GM12878 (cell line): ENCODE measurements at regions not wholly inside any gene's neighbourhood (a gene's known extent, or its start where the extent isn't known, plus 50 kb on each side); places are given as distances from the start of the nearest gene placed in this dataset.

Experiments
- ATAC-seq: fragments of 200-7000 bp; cut with Tn5 transposase; 3 replicates; pipeline ENCODE4 v1.9.1; 2020; ENCODE audit warnings: mild to moderate bottlenecking, moderate library complexity
- BruUV-seq: library from RNA; stranded (reverse); fragments of 400-500 nt; replicated peaks from 2 replicates; lab custom pipeline; 2021; lab: Mats Ljungman, UMichigan
- CTCF ChIA-PET: fragments of 300-600 bp; sonication (Branson Sonifier 250); formaldehyde crosslinking; extraction: SDS; loops from one replicate; lab custom pipeline; 2021; ENCODE audit warnings: inconsistent platforms; lab: Yijun Ruan, JAX
- POLR2A ChIA-PET: fragments of 350-600 bp; formaldehyde crosslinking; extraction: SDS; loops from one replicate; lab custom pipeline; 2021; ENCODE audit warnings: inconsistent platforms; lab: Charles Lee
- RAD21 ChIA-PET: fragments of 300-600 bp; sonication (Branson Sonifier 250); formaldehyde crosslinking; loops from one replicate; lab custom pipeline; 2023; ENCODE audit warnings: antibody characterized with exemption; ENCODE audit not compliant: unreplicated experiment; lab: Charles Lee
- SMC1A ChIA-PET: fragments of 300-600 bp; sonication (Branson Sonifier 250); formaldehyde crosslinking; loops from one replicate; lab custom pipeline; 2023; ENCODE audit not compliant: unreplicated experiment, uncharacterized antibody; lab: Charles Lee
- DNase-seq: peaks from one replicate; pipeline ENCODE4 v3.0.0-alpha.2; 2011; ENCODE audit warnings: low read depth, low spot score
- FAIRE-seq: peaks from 3 replicates; lab custom pipeline; 2011; peaks lifted over from hg19 to GRCh38; lab: Jason Lieb, UNC
- H2AFZ ChIP-seq: 2 replicates; pipeline ENCODE4 v1.6.0; 2011; ENCODE audit warnings: low read depth, low read length, control low read depth; ENCODE audit not compliant: control insufficient read depth
- H3K27ac ChIP-seq: 2 replicates; pipeline ENCODE4 v1.5.1; 2011; ENCODE audit warnings: control low read depth; ENCODE audit not compliant: control insufficient read depth, insufficient read depth
- H3K27me3 ChIP-seq, 2 experiments: replicated peaks in 1 of 2; 2 replicates each; pipeline versions ENCODE4 v1.6.0 to v1.6.1; 2011; ENCODE audit warnings: low read length in 1 of 2; ENCODE audit not compliant: control insufficient read depth in 2 of 2, insufficient read depth in 2 of 2
- H3K36me3 ChIP-seq, 2 experiments: 2 replicates each; pipeline ENCODE4 v1.5.1; 2011; ENCODE audit warnings: low read length in 1 of 2; ENCODE audit not compliant: control insufficient read depth in 2 of 2, insufficient read depth in 2 of 2
- H3K4me1 ChIP-seq: 2 replicates; pipeline ENCODE4 v1.6.1; 2011; ENCODE audit warnings: mild to moderate bottlenecking, low read length, moderate library complexity, mixed read lengths; ENCODE audit not compliant: control insufficient read depth, insufficient read depth
- H3K4me2 ChIP-seq: 2 replicates; pipeline ENCODE4 v1.6.0; 2011; ENCODE audit warnings: control low read depth; ENCODE audit not compliant: control insufficient read depth, insufficient read depth
- H3K4me3 ChIP-seq: fragments of 200-600 bp; sonication (generic); 2 replicates; pipeline ENCODE4 v1.5.1; 2016
- H3K79me2 ChIP-seq: 2 replicates; pipeline ENCODE4 v1.6.0; 2011; ENCODE audit warnings: low read length; ENCODE audit not compliant: control insufficient read depth, insufficient read depth
- H3K9ac ChIP-seq: 2 replicates; pipeline ENCODE4 v1.8.0; 2011; ENCODE audit warnings: low read length, control low read depth, mixed read lengths; ENCODE audit not compliant: control insufficient read depth, insufficient read depth
- H3K9me3 ChIP-seq: replicated peaks from 3 replicates; pipeline ENCODE4 v1.5.1; 2011; ENCODE audit warnings: mild to moderate bottlenecking, low read length; ENCODE audit not compliant: control insufficient read depth, insufficient read depth
- H4K20me1 ChIP-seq: 2 replicates; pipeline ENCODE4 v1.6.0; 2011; ENCODE audit not compliant: control insufficient read depth, insufficient read depth
- CEBPB ChIP-seq, 2 experiments: fragments of 150-350 bp in 1 of 2; IDR thresholded peaks; 2 replicates each; pipeline ENCODE4 v1.6.1; 2012 to 2014; ENCODE audit warnings: low read depth in 2 of 2, low read length in 2 of 2, borderline replicate concordance in 1 of 2, inconsistent platforms in 1 of 2
- HSF1 ChIP-seq: fragments of 150-350 bp; IDR thresholded peaks from 2 replicates; pipeline ENCODE4 v1.6.1; 2014; ENCODE audit warnings: mild to moderate bottlenecking, low read depth, low read length
- IRF4 ChIP-seq: IDR thresholded peaks from 2 replicates; pipeline ENCODE4 v1.6.1; 2011; ENCODE audit warnings: low read depth, low read length
- KDM1A ChIP-seq: fragments of 200-600 bp; sonication (generic); IDR thresholded peaks from 2 replicates; pipeline ENCODE4 v1.6.1; 2016; ENCODE audit warnings: borderline replicate concordance
- PKNOX1 ChIP-seq: fragments of 450-650 bp; IDR thresholded peaks from 2 replicates; pipeline ENCODE4 v1.6.1; 2016; ENCODE audit warnings: mild to moderate bottlenecking
- SIX5 ChIP-seq: IDR thresholded peaks from 2 replicates; pipeline ENCODE4 v1.6.1; 2011; ENCODE audit warnings: mild to moderate bottlenecking, low read depth, low read length, moderate library complexity; ENCODE audit not compliant: severe bottlenecking
- SREBF1 ChIP-seq: IDR thresholded peaks from 2 replicates; pipeline ENCODE4 v1.6.1; 2012; ENCODE audit warnings: mild to moderate bottlenecking, low read length
- ZNF24 ChIP-seq: fragments of 450-650 bp; IDR thresholded peaks from 2 replicates; pipeline ENCODE4 v1.6.1; 2017; ENCODE audit warnings: antibody characterized with exemption, mild to moderate bottlenecking
- WGBS: methylation state at CpG from one replicate; pipeline ENCODE4 v1.1.6; 2016; ENCODE audit warnings: low lambda C conversion rate; ENCODE audit not compliant: insufficient replicate concordance, insufficient coverage; ENCODE audit errors: missing lambda C conversion rate; 5-methylcytosine and 5-hydroxymethylcytosine counted together
- in situ Hi-C: fragments of 300-500 bp; cut with MboI; formaldehyde crosslinking; loops from 9 replicates; pipeline ENCODE4 v1.14.3; 2018; ENCODE audit warnings: mixed read lengths
- intact Hi-C: fragments of 100-400 bp; cut with micrococcal nuclease; formaldehyde crosslinking; loops from one replicate; pipeline ENCODE4 v1.14.2; 2022; ENCODE audit not compliant: unreplicated experiment
- TF ChIP-seq, protein P1 (sequence below): fragments of 450-650 bp; IDR thresholded peaks from 2 replicates; pipeline ENCODE4 v1.6.1; 2017; ENCODE audit warnings: mild to moderate bottlenecking, moderate library complexity

DNA sequence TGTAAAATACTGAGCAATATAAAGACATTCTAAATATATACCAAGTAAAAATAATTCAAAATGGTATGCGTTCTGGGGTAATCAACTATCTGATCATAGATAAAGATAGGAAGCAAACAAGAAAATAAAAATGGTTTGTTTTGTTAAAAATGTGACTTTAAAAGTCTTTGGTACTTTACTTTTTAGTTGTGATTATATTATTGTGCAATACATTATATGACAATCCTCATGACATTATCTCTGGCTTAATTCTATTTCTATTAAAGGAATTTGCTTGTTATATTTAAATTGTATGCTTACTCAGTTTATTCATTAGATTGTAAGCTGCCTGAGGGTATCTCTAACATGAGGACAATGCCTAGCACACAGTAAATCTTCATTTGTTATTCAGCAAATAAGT, 477.9 kb downstream of the TMEM38B start:
- Histone ChIP-seq H2AFZ (no peak overlapping the region), H3K4me2 (no peak overlapping the region), H3K27me3 (no peaks in the 10 kb centered on the region), H4K20me1 (no peaks in the 10 kb centered on the region), H3K79me2 (no peaks in the 10 kb centered on the region), H3K36me3 (no peaks in the 10 kb centered on the region), H3K4me3 (no peak overlapping the region), H3K4me1 (no peaks in the 10 kb centered on the region), H3K9ac (no peak overlapping the region), H3K9me3 (no peaks in the 10 kb centered on the region), H3K27ac (no peak overlapping the region)
- in situ Hi-C loops = no loop called here
- ChIA-PET POLR2A (no interaction called here), SMC1A (no interaction called here), CTCF (no interaction called here), RAD21 (no interaction called here)
- 46% methylated on average over 1 of the region's 1 CpG for WGBS
- intact Hi-C loops = no loop called here
- FAIRE-seq (no peak), DNase-seq (no peak), ATAC-seq (no peak)
- no TSS peak for BruUV-seq
- TF ChIP-seq, protein P1, sequence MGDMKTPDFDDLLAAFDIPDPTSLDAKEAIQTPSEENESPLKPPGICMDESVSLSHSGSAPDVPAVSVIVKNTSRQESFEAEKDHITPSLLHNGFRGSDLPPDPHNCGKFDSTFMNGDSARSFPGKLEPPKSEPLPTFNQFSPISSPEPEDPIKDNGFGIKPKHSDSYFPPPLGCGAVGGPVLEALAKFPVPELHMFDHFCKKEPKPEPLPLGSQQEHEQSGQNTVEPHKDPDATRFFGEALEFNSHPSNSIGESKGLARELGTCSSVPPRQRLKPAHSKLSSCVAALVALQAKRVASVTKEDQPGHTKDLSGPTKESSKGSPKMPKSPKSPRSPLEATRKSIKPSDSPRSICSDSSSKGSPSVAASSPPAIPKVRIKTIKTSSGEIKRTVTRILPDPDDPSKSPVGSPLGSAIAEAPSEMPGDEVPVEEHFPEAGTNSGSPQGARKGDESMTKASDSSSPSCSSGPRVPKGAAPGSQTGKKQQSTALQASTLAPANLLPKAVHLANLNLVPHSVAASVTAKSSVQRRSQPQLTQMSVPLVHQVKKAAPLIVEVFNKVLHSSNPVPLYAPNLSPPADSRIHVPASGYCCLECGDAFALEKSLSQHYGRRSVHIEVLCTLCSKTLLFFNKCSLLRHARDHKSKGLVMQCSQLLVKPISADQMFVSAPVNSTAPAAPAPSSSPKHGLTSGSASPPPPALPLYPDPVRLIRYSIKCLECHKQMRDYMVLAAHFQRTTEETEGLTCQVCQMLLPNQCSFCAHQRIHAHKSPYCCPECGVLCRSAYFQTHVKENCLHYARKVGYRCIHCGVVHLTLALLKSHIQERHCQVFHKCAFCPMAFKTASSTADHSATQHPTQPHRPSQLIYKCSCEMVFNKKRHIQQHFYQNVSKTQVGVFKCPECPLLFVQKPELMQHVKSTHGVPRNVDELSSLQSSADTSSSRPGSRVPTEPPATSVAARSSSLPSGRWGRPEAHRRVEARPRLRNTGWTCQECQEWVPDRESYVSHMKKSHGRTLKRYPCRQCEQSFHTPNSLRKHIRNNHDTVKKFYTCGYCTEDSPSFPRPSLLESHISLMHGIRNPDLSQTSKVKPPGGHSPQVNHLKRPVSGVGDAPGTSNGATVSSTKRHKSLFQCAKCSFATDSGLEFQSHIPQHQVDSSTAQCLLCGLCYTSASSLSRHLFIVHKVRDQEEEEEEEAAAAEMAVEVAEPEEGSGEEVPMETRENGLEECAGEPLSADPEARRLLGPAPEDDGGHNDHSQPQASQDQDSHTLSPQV = no peak
- no peak for TF ChIP-seq SIX5
- TF ChIP-seq SREBF1 = no peak
- no peak for TF ChIP-seq ZNF24
- no peak for TF ChIP-seq IRF4
- TF ChIP-seq HSF1 = no peak
- TF ChIP-seq PKNOX1 = no peak
- no peak for TF ChIP-seq KDM1A
- TF ChIP-seq CEBPB (IDR thresholded peaks at IDR 0.05; ENCODE audit: borderline replicate concordance in 1 of 2, low read depth in 2 of 2, low read length in 2 of 2) = no peak
